Mucosa of descending colon (tissue), 3 donors: ENCODE measurements at regions not wholly inside any gene's neighbourhood (a gene's known extent, or its start where the extent isn't known, plus 50 kb on each side); places are given as distances from the start of the nearest gene placed in this dataset.

Source experiments
- ATAC-seq: fragments of 200-7000 bp; cut with Tn5 transposase; one replicate; pipeline ENCODE4 v1.9.1; 2020; ENCODE audit warnings: mild to moderate bottlenecking, moderate library complexity
- DNase-seq, 3 donors: peaks; one replicate each; pipeline ENCODE4 v3.0.0-alpha.2; 2020
- H3K36me3 ChIP-seq: fragments of 200-600 bp; one replicate; pipeline ENCODE4 v1.8.0; 2021; ENCODE audit warnings: low read depth, mild to moderate bottlenecking
- H3K4me1 ChIP-seq: fragments of 200-600 bp; one replicate; pipeline ENCODE4 v1.8.0; 2021; ENCODE audit warnings: low read depth, mild to moderate bottlenecking
- H3K4me3 ChIP-seq: fragments of 200-600 bp; one replicate; pipeline ENCODE4 v1.8.0; 2021; ENCODE audit warnings: mild to moderate bottlenecking
- H3K9me3 ChIP-seq: fragments of 200-600 bp; one replicate; pipeline ENCODE4 v1.8.0; 2021; ENCODE audit warnings: mild to moderate bottlenecking
- CTCF ChIP-seq: fragments of 200-600 bp; IDR thresholded peaks from one replicate; pipeline ENCODE4 v1.8.0; 2022; ENCODE audit warnings: antibody characterized with exemption, mild to moderate bottlenecking
- intact Hi-C, 2 donors: fragments of 100-400 bp; cut with DNase I in 1 of 2; cut with micrococcal nuclease in 1 of 2; formaldehyde crosslinking; loops; one replicate each; pipeline versions ENCODE4 v1.11.0 to v1.11.1; 2022; cut with DNase I, micrococcal nuclease
- donor health status: DM: no; HTN: no; CAD: no; lungs with moderate emphysema.
- donor health status: DM: no; HTN: no; CAD: no.
- donor health status: DM: no; HTN: yes; CAD: no.

DNA sequence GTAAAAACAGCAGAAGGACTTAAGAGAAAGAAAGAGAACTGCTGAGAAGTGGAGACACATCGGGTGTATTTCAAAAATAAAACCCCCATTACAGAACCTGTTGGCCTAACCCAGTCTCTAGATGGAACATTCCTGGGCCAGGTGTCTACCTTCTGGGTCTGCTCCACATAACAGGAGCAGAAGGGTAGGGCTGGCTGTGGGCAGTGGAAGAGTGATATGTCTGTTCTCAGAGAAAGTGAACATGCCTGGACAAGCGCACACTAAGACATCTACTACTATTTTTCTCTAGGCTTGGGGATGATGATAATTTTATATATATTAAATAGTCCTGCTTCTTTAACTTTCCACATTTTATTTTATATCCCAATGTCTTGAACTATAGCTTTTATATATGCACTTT lies 267.1 kb downstream of the TBC1D4 start:
- no peak for DNase-seq
- H3K36me3 ChIP-seq: no peaks in the 10 kb centered on the region
- H3K9me3 ChIP-seq: no peaks in the 10 kb centered on the region
- ATAC-seq: no peak
- no peak for TF ChIP-seq CTCF
- H3K4me1 ChIP-seq: peaks cover 4% of the 10 kb centered on the region
- H3K4me3 ChIP-seq: no peak overlapping the region
- intact Hi-C loops: no loop called here

GRCh38 chr13:75202981-75203380 lies 279.0 kb downstream of the TBC1D4 start:
- intact Hi-C loops: no loop called here
- no peaks in the 10 kb centered on the region for H3K36me3 ChIP-seq
- no peaks in the 10 kb centered on the region for H3K4me1 ChIP-seq
- H3K9me3 ChIP-seq: no peaks in the 10 kb centered on the region
- no peak for TF ChIP-seq CTCF
- H3K4me3 ChIP-seq: no peak overlapping the region
- no peak for DNase-seq
- no peak for ATAC-seq

DNA sequence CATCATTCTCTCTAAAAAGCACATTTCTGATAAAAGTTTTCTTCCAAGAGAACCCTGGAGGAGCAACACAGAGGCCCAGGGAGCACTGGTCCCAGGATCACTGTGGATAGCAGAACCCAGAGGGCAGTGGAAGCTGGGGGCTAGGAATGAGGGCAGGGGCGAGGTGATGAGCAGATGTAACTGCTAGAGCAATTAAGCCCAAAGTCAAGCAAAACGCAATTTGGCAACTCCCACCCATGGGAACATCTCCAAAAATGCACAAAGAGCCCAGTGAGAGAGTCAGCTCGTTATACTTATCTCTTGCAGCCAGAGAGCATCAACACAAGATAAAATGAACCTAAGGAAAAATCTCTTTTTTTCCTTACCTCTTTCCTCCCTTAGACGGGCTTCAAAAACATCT lies 284.2 kb downstream of the TBC1D4 start:
- Histone ChIP-seq H3K4me1 (no peaks in the 10 kb centered on the region), H3K9me3 (no peaks in the 10 kb centered on the region), H3K36me3 (no peaks in the 10 kb centered on the region), H3K4me3 (no peak overlapping the region)
- TF ChIP-seq CTCF: no peak
- intact Hi-C loops: no loop called here
- ATAC-seq (no peak), DNase-seq (no peak)

DNA sequence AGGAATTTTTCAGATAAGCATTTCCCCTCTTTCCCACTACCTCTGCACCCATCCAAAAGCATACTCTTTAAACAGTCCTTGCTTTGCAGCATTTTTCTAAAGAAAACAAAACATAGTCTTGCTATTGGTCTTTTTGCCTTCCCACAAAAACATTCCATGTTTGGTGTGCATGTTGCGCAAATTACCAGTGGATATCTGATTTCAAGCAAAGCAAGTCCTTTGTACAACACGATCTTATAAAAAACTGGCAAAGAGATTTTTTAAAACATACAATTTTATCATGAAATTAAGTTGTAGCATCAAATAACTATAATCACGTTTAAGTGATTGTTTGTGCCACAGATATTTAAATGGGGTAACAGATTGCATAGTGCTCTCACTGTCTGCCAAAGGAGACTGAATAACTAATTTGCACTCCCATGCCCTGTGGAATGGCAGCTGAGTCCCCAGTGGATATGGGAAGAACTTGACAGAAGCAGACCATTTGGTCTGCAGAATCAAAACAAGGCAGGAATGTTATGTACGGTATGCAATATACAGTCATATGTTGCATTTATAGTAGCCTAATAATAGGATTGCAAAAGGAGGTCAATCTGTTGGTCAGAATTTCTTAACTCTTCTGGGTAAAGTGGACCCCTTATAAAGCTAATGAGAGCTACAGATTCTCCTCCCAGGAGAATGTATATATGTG lies 285.7 kb downstream of the TBC1D4 start:
- Histone ChIP-seq H3K9me3 (no peaks in the 10 kb centered on the region), H3K4me3 (no peak overlapping the region), H3K36me3 (no peaks in the 10 kb centered on the region), H3K4me1 (no peaks in the 10 kb centered on the region)
- intact Hi-C loops: no loop called here
- no peak for DNase-seq
- ATAC-seq: no peak
- no peak for TF ChIP-seq CTCF

- intact Hi-C loops: no loop called here
- ATAC-seq (no peak), DNase-seq (no peak)
- Histone ChIP-seq H3K4me1 (no peaks in the 10 kb centered on the region), H3K36me3 (no peaks in the 10 kb centered on the region), H3K4me3 (no peak overlapping the region), H3K9me3 (no peaks in the 10 kb centered on the region)
- no peak for TF ChIP-seq CTCF
These were observed 286.3 kb downstream of the TBC1D4 start for GRCh38 chr13:75195495-75196146.
